ENCODE measurements at regions not wholly inside any gene's neighbourhood (a gene's known extent, or its start where the extent isn't known, plus 50 kb on each side); places are given as distances from the start of the nearest gene placed in this dataset.

DNA sequence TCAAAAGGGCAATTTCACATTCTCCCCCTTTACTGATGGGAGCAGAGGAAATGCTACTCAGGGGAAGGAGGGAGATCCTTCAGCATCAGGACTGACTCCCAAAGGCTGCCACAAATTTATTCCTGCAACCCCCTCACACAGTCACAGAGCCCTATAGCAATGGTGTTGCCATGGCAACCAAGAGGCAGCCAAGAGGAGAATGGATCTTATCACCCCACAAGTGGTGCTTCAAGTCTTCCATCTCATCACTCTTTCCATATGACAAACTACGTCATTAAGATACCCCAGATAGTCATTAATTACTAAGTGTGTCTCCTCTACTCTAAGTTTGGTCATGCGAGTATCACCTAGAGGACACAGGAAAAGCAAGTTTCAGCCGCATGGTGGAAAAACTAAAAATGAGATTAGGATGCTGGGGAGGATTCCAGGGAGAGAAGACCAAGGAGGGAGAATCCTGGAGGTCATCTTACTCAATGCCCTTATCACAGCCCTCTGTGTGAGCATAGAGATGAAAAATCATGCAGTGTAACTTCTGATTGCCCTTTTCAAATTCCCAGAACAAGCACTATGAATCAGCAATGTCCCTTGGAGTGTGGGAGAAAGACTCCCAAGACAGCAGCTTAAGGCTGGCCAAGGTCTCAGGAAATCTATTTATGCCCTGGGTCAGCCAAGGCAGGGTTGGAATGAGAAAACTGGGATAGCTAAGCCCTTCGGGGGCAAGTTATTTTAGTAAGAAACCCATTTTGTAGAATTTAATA lies 885.7 kb upstream of the KLHL29 start:
- TF ChIP-seq POLR2AphosphoS5 (IDR thresholded peaks at IDR 0.05; ENCODE audit: low read depth, low read length) (no peak), REST (IDR thresholded peaks at IDR 0.05; ENCODE audit: insufficient read depth in 1 of 2, low read depth in 2 of 2, low read length in 2 of 2) (no peak), TAF1 (IDR thresholded peaks at IDR 0.05; ENCODE audit: borderline replicate concordance, insufficient read depth, low read length) (no peak), SIN3A (IDR thresholded peaks at IDR 0.05; ENCODE audit: borderline replicate concordance, insufficient read depth, low read length) (no peak), FOXP2 (optimal IDR thresholded peaks at IDR 0.05; ENCODE audit: borderline replicate concordance, extremely low read depth, extremely low read length, insufficient read depth) (no peak)

- TF ChIP-seq FOXP2 (optimal IDR thresholded peaks at IDR 0.05; ENCODE audit: borderline replicate concordance, extremely low read depth, extremely low read length, insufficient read depth) (no peak), TAF1 (IDR thresholded peaks at IDR 0.05; ENCODE audit: borderline replicate concordance, insufficient read depth, low read length) (no peak), REST (IDR thresholded peaks at IDR 0.05; ENCODE audit: insufficient read depth in 1 of 2, low read depth in 2 of 2, low read length in 2 of 2) (no peak), POLR2AphosphoS5 (IDR thresholded peaks at IDR 0.05; ENCODE audit: low read depth, low read length) (no peak), SIN3A (IDR thresholded peaks at IDR 0.05; ENCODE audit: borderline replicate concordance, insufficient read depth, low read length) (no peak)
These were observed 884.4 kb upstream of the KLHL29 start for GRCh38 chr2:22500555-22500935.

- TF ChIP-seq REST (IDR thresholded peaks at IDR 0.05; ENCODE audit: insufficient read depth in 1 of 2, low read depth in 2 of 2, low read length in 2 of 2) (no peak), TAF1 (IDR thresholded peaks at IDR 0.05; ENCODE audit: borderline replicate concordance, insufficient read depth, low read length) (no peak), FOXP2 (optimal IDR thresholded peaks at IDR 0.05; ENCODE audit: borderline replicate concordance, extremely low read depth, extremely low read length, insufficient read depth) (no peak), SIN3A (IDR thresholded peaks at IDR 0.05; ENCODE audit: borderline replicate concordance, insufficient read depth, low read length) (no peak), POLR2AphosphoS5 (IDR thresholded peaks at IDR 0.05; ENCODE audit: low read depth, low read length) (no peak)
These were observed 883.1 kb upstream of the KLHL29 start for GRCh38 chr2:22501851-22502250.

GRCh38 chr2:22513563-22513962 lies 871.4 kb upstream of the KLHL29 start:
- TF ChIP-seq REST (IDR thresholded peaks at IDR 0.05; ENCODE audit: insufficient read depth in 1 of 2, low read depth in 2 of 2, low read length in 2 of 2) (no peak), POLR2AphosphoS5 (IDR thresholded peaks at IDR 0.05; ENCODE audit: low read depth, low read length) (no peak), TAF1 (IDR thresholded peaks at IDR 0.05; ENCODE audit: borderline replicate concordance, insufficient read depth, low read length) (no peak), FOXP2 (optimal IDR thresholded peaks at IDR 0.05; ENCODE audit: borderline replicate concordance, extremely low read depth, extremely low read length, insufficient read depth) (no peak), SIN3A (IDR thresholded peaks at IDR 0.05; ENCODE audit: borderline replicate concordance, insufficient read depth, low read length) (no peak)

All from PFSK-1 (cell line).